Liver (tissue), 7 donors: ENCODE measurements at regions not wholly inside any gene's neighbourhood (a gene's known extent, or its start where the extent isn't known, plus 50 kb on each side); places are given as distances from the start of the nearest gene placed in this dataset.

Experiments
- DNase-seq: peaks from one replicate; pipeline ENCODE4 v3.0.0-alpha.2; 2017; ENCODE audit warnings: low spot score
- H3K27ac ChIP-seq, 2 donors: one replicate each; pipeline ENCODE4 v1.7.0; 2013; ENCODE audit warnings: inconsistent platforms in 2 of 2, low read length in 2 of 2, control low read depth in 1 of 2, low read depth in 1 of 2, mild to moderate bottlenecking in 1 of 2
- H3K27me3 ChIP-seq, 4 donors: one replicate each; pipeline versions ENCODE4 v1.6.1 to v1.7.0; 2013; ENCODE audit warnings: low read length in 3 of 4, inconsistent platforms in 1 of 4, mild to moderate bottlenecking in 1 of 4, moderate library complexity in 1 of 4; ENCODE audit not compliant: control insufficient read depth in 4 of 4, insufficient read depth in 4 of 4
- H3K36me3 ChIP-seq, 4 donors: one replicate each; pipeline versions ENCODE4 v1.6.1 to v1.7.0; 2013; ENCODE audit warnings: low read length in 3 of 4, mild to moderate bottlenecking in 3 of 4, low read depth in 1 of 4, moderate library complexity in 1 of 4; ENCODE audit not compliant: control insufficient read depth in 4 of 4, insufficient read depth in 3 of 4
- H3K4me1 ChIP-seq, 4 donors: one replicate each; pipeline versions ENCODE4 v1.6.1 to v1.7.0; 2013; ENCODE audit warnings: low read length in 3 of 4, mild to moderate bottlenecking in 3 of 4, moderate library complexity in 1 of 4; ENCODE audit not compliant: control insufficient read depth in 4 of 4, insufficient read depth in 4 of 4
- H3K4me3 ChIP-seq, 3 donors: one replicate each; pipeline versions ENCODE4 v1.6.1 to v1.7.0; 2013; ENCODE audit warnings: low read length in 3 of 3, control low read depth in 1 of 3, low read depth in 1 of 3, mild to moderate bottlenecking in 1 of 3
- H3K9ac ChIP-seq, 2 donors: one replicate each; pipeline ENCODE4 v1.7.0; 2013; ENCODE audit warnings: low read length in 2 of 2, mild to moderate bottlenecking in 2 of 2, moderate library complexity in 2 of 2, control low read depth in 1 of 2, low read depth in 1 of 2
- H3K9me3 ChIP-seq, 4 donors: one replicate each; pipeline versions ENCODE4 v1.6.1 to v1.7.0; 2013; ENCODE audit warnings: low read length in 3 of 4; ENCODE audit not compliant: control insufficient read depth in 4 of 4
- ATF3 ChIP-seq: IDR thresholded peaks from 2 replicates; pipeline ENCODE4 v1.6.1; 2016; ENCODE audit warnings: antibody characterized with exemption
- EGR1 ChIP-seq, 2 donors: IDR thresholded peaks; 2 replicates each; pipeline ENCODE4 v1.6.1; 2016 to 2018; ENCODE audit warnings: antibody characterized with exemption in 2 of 2, low read depth in 2 of 2
- FOXA1 ChIP-seq: IDR thresholded peaks from 2 replicates; pipeline ENCODE4 v1.6.1; 2016; ENCODE audit warnings: antibody characterized with exemption
- FOXA2 ChIP-seq: IDR thresholded peaks from 2 replicates; pipeline ENCODE4 v1.6.1; 2016; ENCODE audit warnings: antibody characterized with exemption
- GABPA ChIP-seq, 2 donors: IDR thresholded peaks in 1 of 2; conservative IDR thresholded peaks in 1 of 2; 2 replicates each; pipeline ENCODE4 v1.6.1; 2016; ENCODE audit warnings: antibody characterized with exemption in 2 of 2, mild to moderate bottlenecking in 1 of 2, moderate library complexity in 1 of 2
- HNF4A ChIP-seq, 2 donors: conservative IDR thresholded peaks; 2 replicates each; pipeline ENCODE4 v1.6.1; 2016; ENCODE audit warnings: antibody characterized with exemption in 2 of 2, mild to moderate bottlenecking in 2 of 2
- HNF4G ChIP-seq: IDR thresholded peaks from 2 replicates; pipeline ENCODE4 v1.6.1; 2016; ENCODE audit warnings: antibody characterized with exemption
- JUND ChIP-seq, 2 donors: IDR thresholded peaks; 2 replicates each; pipeline ENCODE4 v1.6.1; 2016; ENCODE audit warnings: antibody characterized with exemption in 2 of 2
- MAX ChIP-seq: IDR thresholded peaks from 2 replicates; pipeline ENCODE4 v1.6.1; 2016; ENCODE audit warnings: antibody characterized with exemption
- NR2F2 ChIP-seq: IDR thresholded peaks from 2 replicates; pipeline ENCODE4 v1.6.1; 2016; ENCODE audit warnings: antibody characterized with exemption
- RAD21 ChIP-seq, 2 donors: IDR thresholded peaks; 2 replicates each; pipeline ENCODE4 v1.6.1; 2016; ENCODE audit warnings: antibody characterized with exemption in 2 of 2, mild to moderate bottlenecking in 2 of 2
- REST ChIP-seq: IDR thresholded peaks from 2 replicates; pipeline ENCODE4 v1.6.1; 2016; ENCODE audit warnings: antibody characterized with exemption, mild to moderate bottlenecking
- RXRA ChIP-seq, 2 donors: IDR thresholded peaks; 2 replicates each; pipeline ENCODE4 v1.6.1; 2017 to 2018; ENCODE audit warnings: antibody characterized with exemption in 2 of 2, mild to moderate bottlenecking in 1 of 2
- SP1 ChIP-seq: IDR thresholded peaks from 2 replicates; pipeline ENCODE4 v1.6.1; 2018; ENCODE audit warnings: antibody characterized with exemption, mild to moderate bottlenecking
- TAF1 ChIP-seq: conservative IDR thresholded peaks from 2 replicates; pipeline ENCODE4 v1.6.1; 2016; ENCODE audit warnings: antibody characterized with exemption, mild to moderate bottlenecking
- YY1 ChIP-seq: IDR thresholded peaks from 2 replicates; pipeline ENCODE4 v1.6.1; 2016; ENCODE audit warnings: antibody characterized with exemption, mild to moderate bottlenecking
- ZBTB33 ChIP-seq: IDR thresholded peaks from 2 replicates; pipeline ENCODE4 v1.6.1; 2016; ENCODE audit warnings: antibody characterized with exemption
- WGBS: extraction: QIAGEN DNeasy Blood & Tissue Kit; methylation state at CpG from one replicate; pipeline ENCODE4 v1.1.7; 2013; 5-methylcytosine and 5-hydroxymethylcytosine counted together
- donor health status: healthy.
- donor health status: healthy.
- donor health status: healthy.
- donor health status: healthy.

- no peak for TF ChIP-seq ZBTB33
- no peak for TF ChIP-seq JUND (IDR thresholded peaks at IDR 0.05)
- TF ChIP-seq FOXA2, result no peak
Observed at GRCh38 chr2:49236316-49236715, 82.0 kb upstream of the FSHR start (continued).

GRCh38 chr2:49226360-49226759 is 72.0 kb upstream of the FSHR start:
- Histone ChIP-seq H3K9me3 (no peaks in the 10 kb centered on the region), H3K27me3 (peaks cover 0 to 5% (median 0%) of the 10 kb centered on the region in 4 donors), H3K4me3 (no peak overlapping the region), H3K9ac (no peak overlapping the region), H3K4me1 (no peaks in the 10 kb centered on the region), H3K27ac (no peak overlapping the region), H3K36me3 (no peaks in the 10 kb centered on the region)
- WGBS, result 82% methylated on average over 4 of the region's 4 CpGs
- DNase-seq, result no peak
- TF ChIP-seq HNF4A (conservative IDR thresholded peaks at IDR 0.05), result no peak
- TF ChIP-seq FOXA1, result no peak
- TF ChIP-seq JUND (IDR thresholded peaks at IDR 0.05), result no peak
- TF ChIP-seq ZBTB33, result no peak
- no peak for TF ChIP-seq RAD21 (IDR thresholded peaks at IDR 0.05)
- TF ChIP-seq EGR1 (IDR thresholded peaks at IDR 0.05; ENCODE audit: low read depth in 2 of 2), result no peak
- TF ChIP-seq GABPA (IDR thresholded peaks at IDR 0.05 in 1 of 2, conservative IDR thresholded peaks at IDR 0.05 in 1 of 2), result no peak
- TF ChIP-seq YY1, result no peak
- TF ChIP-seq MAX, result no peak

GRCh38 chr2:49225126-49225525 is 70.8 kb upstream of the FSHR start:
- no peak for DNase-seq
- Histone ChIP-seq H3K9me3 (no peaks in the 10 kb centered on the region), H3K36me3 (no peaks in the 10 kb centered on the region), H3K4me3 (no peak overlapping the region), H3K27me3 (peaks cover 0 to 5% (median 0%) of the 10 kb centered on the region in 4 donors), H3K4me1 (no peaks in the 10 kb centered on the region), H3K27ac (no peak overlapping the region), H3K9ac (no peak overlapping the region)
- TF ChIP-seq TAF1 (no peak), ATF3 (no peak), SP1 (no peak), RAD21 (IDR thresholded peaks at IDR 0.05) (no peak), FOXA2 (no peak), MAX (no peak), GABPA (IDR thresholded peaks at IDR 0.05 in 1 of 2, conservative IDR thresholded peaks at IDR 0.05 in 1 of 2) (no peak), HNF4G (no peak), REST (no peak), NR2F2 (no peak), FOXA1 (no peak), JUND (IDR thresholded peaks at IDR 0.05) (no peak), RXRA (IDR thresholded peaks at IDR 0.05) (no peak), HNF4A (conservative IDR thresholded peaks at IDR 0.05) (no peak)
